GM12892 (cell line): ENCODE measurements at regions not wholly inside any gene's neighbourhood (a gene's known extent, or its start where the extent isn't known, plus 50 kb on each side); places are given as distances from the start of the nearest gene placed in this dataset.

ENCODE experiments used
- POLR2A ChIP-seq: IDR thresholded peaks from 2 replicates; pipeline ENCODE4 v1.6.1; 2011; ENCODE audit warnings: low read depth, low read length, control low read depth
- POLR2AphosphoS5 ChIP-seq: IDR thresholded peaks from 2 replicates; pipeline ENCODE4 v1.6.1; 2011; ENCODE audit warnings: low read depth, low read length, control low read depth

- TF ChIP-seq POLR2A, result no peak
- TF ChIP-seq POLR2AphosphoS5, result no peak
Measured at GRCh38 chr2:128685841-128686496, 367.3 kb upstream of the HS6ST1 start.
